HG03442 (cell line): ENCODE measurements at regions not wholly inside any gene's neighbourhood (a gene's known extent, or its start where the extent isn't known, plus 50 kb on each side); places are given as distances from the start of the nearest gene placed in this dataset.

Experiments
- ATAC-seq: cut with Tn5 transposase; IDR thresholded peaks from one replicate; pipeline ENCODE4 v1.9.1; 2021; ENCODE audit warnings: mild to moderate bottlenecking, moderate library complexity; ENCODE audit not compliant: unreplicated experiment

- no peak for ATAC-seq
Measured at GRCh38 chr4:24071612-24072372, 181.9 kb upstream of the PPARGC1A start.

GRCh38 chr4:24070117-24070516 is 180.3 kb upstream of the PPARGC1A start:
- ATAC-seq, result no peak

- no peak for ATAC-seq
Measured at GRCh38 chr4:24067367-24068193, 177.7 kb upstream of the PPARGC1A start.

- no peak for ATAC-seq
Measured at GRCh38 chr4:24065974-24066373, 176.1 kb upstream of the PPARGC1A start.

GRCh38 chr4:24063731-24064130 is 173.9 kb upstream of the PPARGC1A start:
- no peak for ATAC-seq

GRCh38 chr4:24060932-24061331 is 171.1 kb upstream of the PPARGC1A start:
- ATAC-seq, result no peak

GRCh38 chr4:24059839-24060238 is 170.0 kb upstream of the PPARGC1A start:
- ATAC-seq, result no peak

- no peak for ATAC-seq
Measured at GRCh38 chr4:24057915-24058559, 168.2 kb upstream of the PPARGC1A start.

GRCh38 chr4:24056289-24056688 is 166.4 kb upstream of the PPARGC1A start:
- ATAC-seq, result no peak

- ATAC-seq, result no peak
Measured at GRCh38 chr4:24055623-24056022, 165.8 kb upstream of the PPARGC1A start.

GRCh38 chr4:24054910-24055309 is 165.1 kb upstream of the PPARGC1A start:
- no peak for ATAC-seq

- no peak for ATAC-seq
Measured at GRCh38 chr4:24053934-24054333, 164.1 kb upstream of the PPARGC1A start.

- no peak for ATAC-seq
Measured at GRCh38 chr4:24044610-24045589, 155.1 kb upstream of the PPARGC1A start.

- no peak for ATAC-seq
Measured at GRCh38 chr4:24042094-24042493, 152.2 kb upstream of the PPARGC1A start.

GRCh38 chr4:24040811-24041210 is 151.0 kb upstream of the PPARGC1A start:
- no peak for ATAC-seq

GRCh38 chr4:24033626-24034025 is 143.8 kb upstream of the PPARGC1A start:
- ATAC-seq, result no peak

- ATAC-seq, result peak; percentile 77
Measured at GRCh38 chr4:24032371-24032989, 142.6 kb upstream of the PPARGC1A start.

GRCh38 chr4:24026596-24026995 is 136.7 kb upstream of the PPARGC1A start:
- no peak for ATAC-seq

- no peak for ATAC-seq
Measured at GRCh38 chr4:24024605-24025004, 134.8 kb upstream of the PPARGC1A start.

GRCh38 chr4:24024157-24024556 is 134.3 kb upstream of the PPARGC1A start:
- ATAC-seq, result no peak
